ENCODE measurements at regions not wholly inside any gene's neighbourhood (a gene's known extent, or its start where the extent isn't known, plus 50 kb on each side); places are given as distances from the start of the nearest gene placed in this dataset.

GRCh38 chr2:9109871-9110270 is 96.7 kb upstream of the ASAP2 start:
- ATAC-seq, result no peak
- intact Hi-C loops (cut with DNase I), result no loop called here

GRCh38 chr2:9108210-9108967 is 98.2 kb upstream of the ASAP2 start:
- DNase-seq (ENCODE audit: low spot score), result no peak
- peak; percentile 18 for ATAC-seq
- intact Hi-C loops (cut with DNase I), result no loop called here

More at GRCh38 chr2:9109871-9110270, 96.7 kb upstream of the ASAP2 start:
- no peak for DNase-seq (ENCODE audit: low spot score)

- no peak for DNase-seq (ENCODE audit: low spot score)
- intact Hi-C loops (cut with DNase I), result no loop called here
- no peak for ATAC-seq
These were observed 99.2 kb upstream of the ASAP2 start for GRCh38 chr2:9107168-9108025.

GRCh38 chr2:9106338-9107167 is 100.1 kb upstream of the ASAP2 start:
- ATAC-seq (no peak), DNase-seq (ENCODE audit: low spot score) (no peak)
- intact Hi-C loops (cut with DNase I), result no loop called here

- DNase-seq (ENCODE audit: low spot score) (no peak), ATAC-seq (no peak)
- intact Hi-C loops (cut with DNase I), result no loop called here
These were observed 100.8 kb upstream of the ASAP2 start for GRCh38 chr2:9105601-9106337.

GRCh38 chr2:9103663-9104277 is 100.3 kb upstream of the MBOAT2 start:
- DNase-seq (ENCODE audit: low spot score), result no peak
- no peak for ATAC-seq
- intact Hi-C loops (cut with DNase I), result no loop called here

- no peak for DNase-seq (ENCODE audit: low spot score)
- intact Hi-C loops (cut with DNase I), result no loop called here
- ATAC-seq, result peak; percentile 26
These were observed 99.6 kb upstream of the MBOAT2 start for GRCh38 chr2:9102861-9103662.

- intact Hi-C loops (cut with DNase I), result no loop called here
- ATAC-seq, result no peak
- DNase-seq (ENCODE audit: low spot score), result no peak
These were observed 98.4 kb upstream of the MBOAT2 start for GRCh38 chr2:9101763-9102425.

- intact Hi-C loops (cut with DNase I), result no loop called here
- ATAC-seq (no peak), DNase-seq (ENCODE audit: low spot score) (no peak)
These were observed 96.8 kb upstream of the MBOAT2 start for GRCh38 chr2:9100080-9100876.

GRCh38 chr2:9099341-9099751 is 95.9 kb upstream of the MBOAT2 start:
- intact Hi-C loops (cut with DNase I), result no loop called here
- no peak for DNase-seq (ENCODE audit: low spot score)
- ATAC-seq, result no peak

GRCh38 chr2:9097892-9098291 is 94.4 kb upstream of the MBOAT2 start:
- DNase-seq (ENCODE audit: low spot score) (no peak), ATAC-seq (no peak)
- intact Hi-C loops (cut with DNase I), result no loop called here

GRCh38 chr2:9097239-9097638 is 93.8 kb upstream of the MBOAT2 start:
- DNase-seq (ENCODE audit: low spot score), result no peak
- intact Hi-C loops (cut with DNase I), result no loop called here
- no peak for ATAC-seq

- intact Hi-C loops (cut with DNase I), result no loop called here
- peak; percentile 13 for ATAC-seq
- no peak for DNase-seq (ENCODE audit: low spot score)
These were observed 93.3 kb upstream of the MBOAT2 start for GRCh38 chr2:9096761-9097160.

- no peak for DNase-seq (ENCODE audit: low spot score)
- ATAC-seq, result peak; percentile 72
- intact Hi-C loops (cut with DNase I), result no loop called here
These were observed 92.2 kb upstream of the MBOAT2 start for GRCh38 chr2:9095690-9096089.

GRCh38 chr2:9095226-9095625 is 91.7 kb upstream of the MBOAT2 start:
- ATAC-seq (peak; percentile 34), DNase-seq (ENCODE audit: low spot score) (no peak)
- intact Hi-C loops (cut with DNase I), result no loop called here

- ATAC-seq, result no peak
- intact Hi-C loops (cut with DNase I), result no loop called here
- no peak for DNase-seq (ENCODE audit: low spot score)
These were observed 90.6 kb upstream of the MBOAT2 start for GRCh38 chr2:9094117-9094516.
